Ovary (tissue), 7 donors: ENCODE measurements at regions not wholly inside any gene's neighbourhood (a gene's known extent, or its start where the extent isn't known, plus 50 kb on each side); places are given as distances from the start of the nearest gene placed in this dataset.

Experiments
- DNase-seq, 5 donors: peaks; one replicate each; pipeline ENCODE4 v3.0.0-alpha.2; 2019 to 2020
- H3K27ac ChIP-seq, 2 donors: fragments of 200-600 bp; one replicate each; pipeline versions ENCODE4 v1.5.1 to v1.8.0; 2019 to 2022
- H3K27me3 ChIP-seq: fragments of 200-600 bp; one replicate; pipeline ENCODE4 v1.8.0; 2022
- H3K36me3 ChIP-seq: fragments of 200-600 bp; sonication (generic); one replicate; pipeline ENCODE4 v1.5.1; 2019
- H3K4me1 ChIP-seq: one replicate; pipeline ENCODE4 v1.8.1; 2013; ENCODE audit warnings: mild to moderate bottlenecking, moderate library complexity; ENCODE audit not compliant: insufficient read depth
- H3K4me3 ChIP-seq: fragments of 200-600 bp; sonication (generic); one replicate; pipeline ENCODE4 v1.5.1; 2017
- H3K9me3 ChIP-seq, 2 donors: fragments of 200-600 bp in 1 of 2; sonication (generic) in 1 of 2; one replicate each; pipeline versions ENCODE4 v1.5.1 to v1.8.1; 2013 to 2019; ENCODE audit warnings: mild to moderate bottlenecking in 1 of 2, moderate library complexity in 1 of 2
- EP300 ChIP-seq: sonication (generic); formaldehyde crosslinking; IDR thresholded peaks from one replicate; pipeline ENCODE4 v1.6.1; 2017; ENCODE audit warnings: antibody characterized with exemption
- POLR2A ChIP-seq: fragments of 450-650 bp; IDR thresholded peaks from one replicate; pipeline ENCODE4 v1.6.1; 2017; ENCODE audit warnings: antibody characterized with exemption, mild to moderate bottlenecking, moderate library complexity
- WGBS, 3 donors: extraction: QIAGEN DNeasy Blood & Tissue Kit in 1 of 3; methylation state at CpG; one replicate each; pipeline versions ENCODE4 v1.1.5 to v1.1.7; 2013 to 2017; 5-methylcytosine and 5-hydroxymethylcytosine counted together
- intact Hi-C, 4 donors: fragments of 100-400 bp; cut with DNase I; formaldehyde crosslinking; loops; one replicate each; pipeline versions ENCODE4 v1.11.0 to v1.15.1; 2022 to 2023
- TF ChIP-seq, protein P1 (sequence below), 3 donors: fragments of 450-650 bp in 2 of 3; fragments of 200-600 bp in 1 of 3; IDR thresholded peaks; one replicate each; pipeline versions ENCODE4 v1.5.1 to v1.8.0; 2016 to 2022; ENCODE audit warnings: antibody characterized with exemption in 3 of 3, mild to moderate bottlenecking in 1 of 3
- donor health status: DM: no; HTN: no; CAD: no; lungs with moderate emphysema.
- donor health status: DM: no; HTN: no; CAD: no.
- donor health status: Bipolar disorder and iron deficiency.
- donor health status: DM: no; HTN: no; CAD: no.
- donor health status: DM: yes; HTN: yes; CAD: no.

DNA sequence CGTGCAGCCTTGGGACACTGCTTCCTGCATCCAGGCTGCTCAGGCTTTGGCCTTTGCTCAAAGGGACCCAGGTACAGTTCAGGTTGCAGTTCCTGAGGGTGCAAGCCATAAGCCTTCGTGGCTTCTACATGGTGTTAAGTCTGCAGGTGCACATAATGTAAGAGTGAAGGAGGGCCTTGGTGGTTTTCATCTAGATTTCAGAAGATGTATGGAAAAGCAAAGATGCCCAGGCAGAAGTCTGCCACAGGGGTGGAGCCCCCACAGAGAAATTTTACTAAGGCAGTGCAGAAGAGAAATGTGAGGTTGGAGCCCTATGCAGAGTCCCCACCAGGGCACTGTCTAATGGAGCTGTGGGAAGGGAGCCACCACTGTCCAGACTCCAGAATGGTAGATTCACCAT is 200.9 kb downstream of the ICE1 start:
- no peaks in the 10 kb centered on the region for H3K27me3 ChIP-seq
- no peaks in the 10 kb centered on the region for H3K4me1 ChIP-seq
- TF ChIP-seq, protein P1, sequence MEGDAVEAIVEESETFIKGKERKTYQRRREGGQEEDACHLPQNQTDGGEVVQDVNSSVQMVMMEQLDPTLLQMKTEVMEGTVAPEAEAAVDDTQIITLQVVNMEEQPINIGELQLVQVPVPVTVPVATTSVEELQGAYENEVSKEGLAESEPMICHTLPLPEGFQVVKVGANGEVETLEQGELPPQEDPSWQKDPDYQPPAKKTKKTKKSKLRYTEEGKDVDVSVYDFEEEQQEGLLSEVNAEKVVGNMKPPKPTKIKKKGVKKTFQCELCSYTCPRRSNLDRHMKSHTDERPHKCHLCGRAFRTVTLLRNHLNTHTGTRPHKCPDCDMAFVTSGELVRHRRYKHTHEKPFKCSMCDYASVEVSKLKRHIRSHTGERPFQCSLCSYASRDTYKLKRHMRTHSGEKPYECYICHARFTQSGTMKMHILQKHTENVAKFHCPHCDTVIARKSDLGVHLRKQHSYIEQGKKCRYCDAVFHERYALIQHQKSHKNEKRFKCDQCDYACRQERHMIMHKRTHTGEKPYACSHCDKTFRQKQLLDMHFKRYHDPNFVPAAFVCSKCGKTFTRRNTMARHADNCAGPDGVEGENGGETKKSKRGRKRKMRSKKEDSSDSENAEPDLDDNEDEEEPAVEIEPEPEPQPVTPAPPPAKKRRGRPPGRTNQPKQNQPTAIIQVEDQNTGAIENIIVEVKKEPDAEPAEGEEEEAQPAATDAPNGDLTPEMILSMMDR (IDR thresholded peaks at IDR 0.05), result no peak
- TF ChIP-seq POLR2A (no peak), EP300 (no peak)
- intact Hi-C loops, result no loop called here
- WGBS, 3 donors, result 79 to 83% (median 82%) methylated on average over 2 of the region's 2 CpGs
- no peak overlapping the region for H3K27ac ChIP-seq
- no peaks in the 10 kb centered on the region for H3K36me3 ChIP-seq
- DNase-seq, result no peak
- H3K4me3 ChIP-seq, result no peak overlapping the region
- H3K9me3 ChIP-seq, result no peaks in the 10 kb centered on the region

DNA sequence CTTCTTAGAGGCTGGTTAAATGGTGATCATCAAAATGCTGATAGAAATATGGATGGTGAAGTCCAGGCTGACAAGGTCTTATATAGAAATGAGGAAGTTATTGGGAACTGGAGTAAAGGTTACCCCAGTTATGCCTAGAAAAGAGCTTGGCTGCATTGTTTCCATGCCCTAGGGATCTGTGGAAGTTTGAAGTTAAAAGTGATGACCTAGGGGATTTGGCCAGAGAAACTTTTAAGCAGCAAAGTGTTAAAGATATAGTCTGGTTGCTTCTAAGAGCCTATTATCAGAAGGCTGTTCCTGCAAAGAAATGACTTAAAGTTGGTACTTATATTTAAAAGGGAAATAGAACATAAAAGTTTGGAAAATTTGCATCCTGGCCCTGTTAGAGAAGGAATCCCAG is 200.3 kb downstream of the ICE1 start:
- H3K27me3 ChIP-seq, result no peaks in the 10 kb centered on the region
- no peak for DNase-seq
- no peak overlapping the region for H3K27ac ChIP-seq
- intact Hi-C loops, result no loop called here
- H3K9me3 ChIP-seq, result no peaks in the 10 kb centered on the region
- no peaks in the 10 kb centered on the region for H3K36me3 ChIP-seq
- no peaks in the 10 kb centered on the region for H3K4me1 ChIP-seq
- no peak for TF ChIP-seq EP300
- TF ChIP-seq POLR2A, result no peak
- TF ChIP-seq, protein P1 (IDR thresholded peaks at IDR 0.05), result no peak
- no peak overlapping the region for H3K4me3 ChIP-seq

DNA sequence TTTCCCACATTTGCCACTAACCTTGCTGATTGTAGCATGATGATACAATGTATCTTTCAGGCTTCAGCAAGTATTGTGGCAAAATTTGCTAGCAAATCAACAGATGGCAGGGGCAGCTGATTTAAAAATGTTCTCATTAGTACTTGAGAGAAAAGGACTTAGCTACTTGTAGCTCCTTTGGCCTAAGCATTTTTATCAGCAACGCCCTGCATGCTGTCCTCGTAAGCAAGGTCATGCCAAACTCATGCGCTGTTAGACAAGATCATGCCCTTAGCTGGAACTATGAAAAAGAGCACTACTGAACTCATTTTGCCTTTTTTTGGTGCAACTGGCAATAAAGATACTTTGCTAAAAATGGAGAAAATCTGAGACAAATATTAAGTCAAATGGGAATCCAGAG is 197.1 kb downstream of the ICE1 start:
- H3K27me3 ChIP-seq, result no peaks in the 10 kb centered on the region
- TF ChIP-seq POLR2A (no peak), EP300 (no peak)
- no peaks in the 10 kb centered on the region for H3K4me1 ChIP-seq
- WGBS, 3 donors, result 82 to 91% (median 89%) methylated on average over 3 of the region's 3 CpGs
- no peak overlapping the region for H3K4me3 ChIP-seq
- intact Hi-C loops, result no loop called here
- DNase-seq, result no peak
- H3K36me3 ChIP-seq, result no peaks in the 10 kb centered on the region
- H3K27ac ChIP-seq, result no peak overlapping the region
- no peaks in the 10 kb centered on the region for H3K9me3 ChIP-seq

DNA sequence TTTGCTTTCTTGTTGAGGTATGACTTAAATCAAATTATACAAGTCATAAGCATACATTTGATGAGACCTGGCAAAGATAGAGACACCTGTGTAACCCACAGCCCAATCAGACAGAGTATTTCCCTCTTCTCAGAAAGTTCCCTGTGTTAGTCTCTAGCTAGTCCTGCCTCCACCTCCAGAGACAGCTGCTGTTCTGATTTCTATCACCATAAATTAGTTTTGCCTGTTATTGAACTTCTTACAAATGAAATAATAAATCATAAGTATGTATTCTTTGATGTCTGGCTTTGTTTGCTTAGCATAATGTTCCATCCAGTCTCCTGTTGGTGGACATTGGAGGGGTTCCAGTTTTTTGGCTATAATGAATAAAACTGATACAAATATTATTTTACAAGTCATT is 194.5 kb downstream of the ICE1 start:
- DNase-seq, result no peak
- H3K36me3 ChIP-seq, result no peaks in the 10 kb centered on the region
- H3K4me1 ChIP-seq, result no peaks in the 10 kb centered on the region
- intact Hi-C loops, result no loop called here
- H3K4me3 ChIP-seq, result no peak overlapping the region
- no peaks in the 10 kb centered on the region for H3K27me3 ChIP-seq
- TF ChIP-seq EP300 (no peak), POLR2A (no peak)
- TF ChIP-seq, protein P1 (IDR thresholded peaks at IDR 0.05), result no peak
- no peak overlapping the region for H3K27ac ChIP-seq
- H3K9me3 ChIP-seq, result no peaks in the 10 kb centered on the region

GRCh38 chr5:5616247-5616895 is 193.9 kb downstream of the ICE1 start:
- no peak for DNase-seq
- no peaks in the 10 kb centered on the region for H3K27me3 ChIP-seq
- H3K9me3 ChIP-seq, result no peaks in the 10 kb centered on the region
- H3K27ac ChIP-seq, result no peak overlapping the region
- no peak for TF ChIP-seq EP300
- TF ChIP-seq POLR2A, result no peak
- intact Hi-C loops, result no loop called here
- no peaks in the 10 kb centered on the region for H3K4me1 ChIP-seq
- 19% methylated on average over 7 of the region's 7 CpGs for whole genome bisulfite sequencing, 3 donors
- no peak overlapping the region for H3K4me3 ChIP-seq
- H3K36me3 ChIP-seq, result no peaks in the 10 kb centered on the region
